ENCODE measurements at regions not wholly inside any gene's neighbourhood (a gene's known extent, or its start where the extent isn't known, plus 50 kb on each side); places are given as distances from the start of the nearest gene placed in this dataset.

GRCh38 chr10:33826186-33826585 is 491.7 kb upstream of the NRP1 start:
- Mint-ChIP-seq H3K36me3 (ENCODE audit: low read depth) (no peaks in the 10 kb centered on the region), H3K27ac (no peak overlapping the region), H3K27me3 (ENCODE audit: low read depth) (no peaks in the 10 kb centered on the region), H3K4me3 (no peak overlapping the region), H3K4me1 (ENCODE audit: low read depth) (no peaks in the 10 kb centered on the region), H3K9me3 (peaks cover 8% of the 10 kb centered on the region)

GRCh38 chr10:33822774-33823173 is 488.3 kb upstream of the NRP1 start:
- Mint-ChIP-seq H3K4me3 (no peak overlapping the region), H3K9me3 (peaks cover 3% of the 10 kb centered on the region), H3K4me1 (ENCODE audit: low read depth) (no peaks in the 10 kb centered on the region), H3K36me3 (ENCODE audit: low read depth) (no peaks in the 10 kb centered on the region), H3K27ac (no peak overlapping the region), H3K27me3 (ENCODE audit: low read depth) (no peaks in the 10 kb centered on the region)

GRCh38 chr10:33820531-33820930 is 486.1 kb upstream of the NRP1 start:
- H3K4me3 Mint-ChIP-seq, result no peak overlapping the region
- no peaks in the 10 kb centered on the region for H3K36me3 Mint-ChIP-seq (ENCODE audit: low read depth)
- H3K27me3 Mint-ChIP-seq (ENCODE audit: low read depth), result no peaks in the 10 kb centered on the region
- H3K4me1 Mint-ChIP-seq (ENCODE audit: low read depth), result no peaks in the 10 kb centered on the region
- peaks cover under 1% of the 10 kb centered on the region for H3K9me3 Mint-ChIP-seq
- no peak overlapping the region for H3K27ac Mint-ChIP-seq

- H3K9me3 Mint-ChIP-seq, result peaks cover 4% of the 10 kb centered on the region
- no peaks in the 10 kb centered on the region for H3K27me3 Mint-ChIP-seq (ENCODE audit: low read depth)
- H3K36me3 Mint-ChIP-seq (ENCODE audit: low read depth), result no peaks in the 10 kb centered on the region
- H3K27ac Mint-ChIP-seq, result no peak overlapping the region
- H3K4me1 Mint-ChIP-seq (ENCODE audit: low read depth), result no peaks in the 10 kb centered on the region
- no peak overlapping the region for H3K4me3 Mint-ChIP-seq
These were observed 484.7 kb upstream of the NRP1 start for GRCh38 chr10:33819206-33819605.

GRCh38 chr10:33818343-33818742 is 483.9 kb upstream of the NRP1 start:
- no peak overlapping the region for H3K27ac Mint-ChIP-seq
- H3K4me1 Mint-ChIP-seq (ENCODE audit: low read depth), result no peaks in the 10 kb centered on the region
- H3K9me3 Mint-ChIP-seq, result peaks cover 4% of the 10 kb centered on the region
- H3K27me3 Mint-ChIP-seq (ENCODE audit: low read depth), result no peaks in the 10 kb centered on the region
- H3K4me3 Mint-ChIP-seq, result no peak overlapping the region
- no peaks in the 10 kb centered on the region for H3K36me3 Mint-ChIP-seq (ENCODE audit: low read depth)

- Mint-ChIP-seq H3K4me1 (ENCODE audit: low read depth) (no peaks in the 10 kb centered on the region), H3K4me3 (no peak overlapping the region), H3K36me3 (ENCODE audit: low read depth) (no peaks in the 10 kb centered on the region), H3K27me3 (ENCODE audit: low read depth) (no peaks in the 10 kb centered on the region), H3K9me3 (peaks cover 4% of the 10 kb centered on the region), H3K27ac (no peak overlapping the region)
These were observed 483.1 kb upstream of the NRP1 start for GRCh38 chr10:33817605-33818004.

GRCh38 chr10:33815776-33816175 is 481.3 kb upstream of the NRP1 start:
- H3K4me1 Mint-ChIP-seq (ENCODE audit: low read depth), result no peaks in the 10 kb centered on the region
- H3K4me3 Mint-ChIP-seq, result no peak overlapping the region
- H3K27me3 Mint-ChIP-seq (ENCODE audit: low read depth), result no peaks in the 10 kb centered on the region
- peaks cover 4% of the 10 kb centered on the region for H3K9me3 Mint-ChIP-seq
- no peaks in the 10 kb centered on the region for H3K36me3 Mint-ChIP-seq (ENCODE audit: low read depth)
- no peak overlapping the region for H3K27ac Mint-ChIP-seq

- Mint-ChIP-seq H3K4me3 (no peak overlapping the region), H3K36me3 (ENCODE audit: low read depth) (no peaks in the 10 kb centered on the region), H3K9me3 (peaks cover 4% of the 10 kb centered on the region), H3K4me1 (ENCODE audit: low read depth) (no peaks in the 10 kb centered on the region), H3K27ac (no peak overlapping the region), H3K27me3 (ENCODE audit: low read depth) (no peaks in the 10 kb centered on the region)
These were observed 479.4 kb upstream of the NRP1 start for GRCh38 chr10:33813871-33814270.

- Mint-ChIP-seq H3K4me3 (no peak overlapping the region), H3K36me3 (ENCODE audit: low read depth) (no peaks in the 10 kb centered on the region), H3K9me3 (peaks cover 4% of the 10 kb centered on the region), H3K4me1 (ENCODE audit: low read depth) (no peaks in the 10 kb centered on the region), H3K27me3 (ENCODE audit: low read depth) (no peaks in the 10 kb centered on the region), H3K27ac (no peak overlapping the region)
These were observed 478.9 kb upstream of the NRP1 start for GRCh38 chr10:33813415-33813814.

- Mint-ChIP-seq H3K4me3 (no peak overlapping the region), H3K27ac (no peak overlapping the region), H3K36me3 (ENCODE audit: low read depth) (no peaks in the 10 kb centered on the region), H3K9me3 (peaks cover 4% of the 10 kb centered on the region), H3K4me1 (ENCODE audit: low read depth) (no peaks in the 10 kb centered on the region), H3K27me3 (ENCODE audit: low read depth) (no peaks in the 10 kb centered on the region)
These were observed 478.1 kb upstream of the NRP1 start for GRCh38 chr10:33812586-33812985.

GRCh38 chr10:33810986-33811385 is 476.5 kb upstream of the NRP1 start:
- H3K36me3 Mint-ChIP-seq (ENCODE audit: low read depth), result no peaks in the 10 kb centered on the region
- H3K9me3 Mint-ChIP-seq, result peaks cover 4% of the 10 kb centered on the region
- no peaks in the 10 kb centered on the region for H3K4me1 Mint-ChIP-seq (ENCODE audit: low read depth)
- no peaks in the 10 kb centered on the region for H3K27me3 Mint-ChIP-seq (ENCODE audit: low read depth)
- no peak overlapping the region for H3K27ac Mint-ChIP-seq
- no peak overlapping the region for H3K4me3 Mint-ChIP-seq

- H3K9me3 Mint-ChIP-seq, result no peaks in the 10 kb centered on the region
- no peaks in the 10 kb centered on the region for H3K27me3 Mint-ChIP-seq (ENCODE audit: low read depth)
- H3K4me1 Mint-ChIP-seq (ENCODE audit: low read depth), result no peaks in the 10 kb centered on the region
- H3K4me3 Mint-ChIP-seq, result no peak overlapping the region
- H3K36me3 Mint-ChIP-seq (ENCODE audit: low read depth), result no peaks in the 10 kb centered on the region
- H3K27ac Mint-ChIP-seq, result no peak overlapping the region
These were observed 475.3 kb upstream of the NRP1 start for GRCh38 chr10:33809732-33810131.

- no peaks in the 10 kb centered on the region for H3K4me1 Mint-ChIP-seq (ENCODE audit: low read depth)
- H3K27ac Mint-ChIP-seq, result no peak overlapping the region
- H3K36me3 Mint-ChIP-seq (ENCODE audit: low read depth), result no peaks in the 10 kb centered on the region
- no peaks in the 10 kb centered on the region for H3K27me3 Mint-ChIP-seq (ENCODE audit: low read depth)
- H3K4me3 Mint-ChIP-seq, result no peak overlapping the region
- no peaks in the 10 kb centered on the region for H3K9me3 Mint-ChIP-seq
These were observed 474.0 kb upstream of the NRP1 start for GRCh38 chr10:33808475-33808874.

- H3K9me3 Mint-ChIP-seq, result no peaks in the 10 kb centered on the region
- no peaks in the 10 kb centered on the region for H3K27me3 Mint-ChIP-seq (ENCODE audit: low read depth)
- H3K27ac Mint-ChIP-seq, result no peak overlapping the region
- no peaks in the 10 kb centered on the region for H3K36me3 Mint-ChIP-seq (ENCODE audit: low read depth)
- no peak overlapping the region for H3K4me3 Mint-ChIP-seq
- no peaks in the 10 kb centered on the region for H3K4me1 Mint-ChIP-seq (ENCODE audit: low read depth)
These were observed 473.3 kb upstream of the NRP1 start for GRCh38 chr10:33807531-33808359.

GRCh38 chr10:33805831-33806230 is 471.4 kb upstream of the NRP1 start:
- H3K4me1 Mint-ChIP-seq (ENCODE audit: low read depth), result no peaks in the 10 kb centered on the region

GRCh38 chr10:33804584-33804983 is 470.1 kb upstream of the NRP1 start:
- H3K27me3 Mint-ChIP-seq (ENCODE audit: low read depth), result no peaks in the 10 kb centered on the region

More at GRCh38 chr10:33805831-33806230, 471.4 kb upstream of the NRP1 start:
- Mint-ChIP-seq H3K27me3 (ENCODE audit: low read depth) (no peaks in the 10 kb centered on the region), H3K4me3 (no peak overlapping the region), H3K27ac (no peak overlapping the region), H3K9me3 (no peaks in the 10 kb centered on the region), H3K36me3 (ENCODE audit: low read depth) (no peaks in the 10 kb centered on the region)

More at GRCh38 chr10:33804584-33804983, 470.1 kb upstream of the NRP1 start:
- H3K27ac Mint-ChIP-seq, result no peak overlapping the region
- no peaks in the 10 kb centered on the region for H3K36me3 Mint-ChIP-seq (ENCODE audit: low read depth)
- H3K9me3 Mint-ChIP-seq, result no peaks in the 10 kb centered on the region
- H3K4me1 Mint-ChIP-seq (ENCODE audit: low read depth), result no peaks in the 10 kb centered on the region
- H3K4me3 Mint-ChIP-seq, result no peak overlapping the region
